Type B pancreatic cell (in vitro differentiated cells): ENCODE measurements at regions not wholly inside any gene's neighbourhood (a gene's known extent, or its start where the extent isn't known, plus 50 kb on each side); places are given as distances from the start of the nearest gene placed in this dataset.
A peak's percentile ranks its signal among the peaks of the same experiment; 100 is the strongest.

ENCODE experiments used
- DNase-seq: peaks from one replicate; pipeline ENCODE4 v3.0.0; 2021; ENCODE audit warnings: mixed read lengths; ENCODE audit not compliant: unreplicated experiment; ENCODE audit errors: extremely low spot score
- H3K27ac Mint-ChIP-seq: 2 replicates; pipeline ENCODE4 v1.8.0; 2021; ENCODE audit warnings: mild to moderate bottlenecking, mixed read lengths
- H3K27me3 Mint-ChIP-seq: 2 replicates; pipeline ENCODE4 v1.8.0; 2021; ENCODE audit warnings: mixed read lengths
- H3K36me3 Mint-ChIP-seq: 2 replicates; pipeline ENCODE4 v1.8.0; 2021; ENCODE audit warnings: mixed read lengths
- H3K4me1 Mint-ChIP-seq: one replicate; pipeline ENCODE4 v1.8.0; 2021; ENCODE audit warnings: mixed read lengths; ENCODE audit not compliant: unreplicated experiment
- H3K4me3 Mint-ChIP-seq: 2 replicates; pipeline ENCODE4 v1.8.0; 2021; ENCODE audit warnings: mild to moderate bottlenecking, mixed read lengths
- H3K9me3 Mint-ChIP-seq: 2 replicates; pipeline ENCODE4 v1.8.0; 2021; ENCODE audit warnings: mixed read lengths
- CTCF ChIP-seq: fragments of 200-600 bp; sonication (generic); conservative IDR thresholded peaks from 2 replicates; pipeline ENCODE4 v1.5.0; 2021; ENCODE audit warnings: antibody characterized with exemption, mild to moderate bottlenecking

GRCh38 chr2:47664817-47665216 lies 94.0 kb upstream of the KCNK12 start:
- Mint-ChIP-seq H3K36me3 (no peaks in the 10 kb centered on the region), H3K4me3 (no peak overlapping the region), H3K27ac (no peak overlapping the region), H3K4me1 (peaks cover 13% of the 10 kb centered on the region), H3K9me3 (no peaks in the 10 kb centered on the region), H3K27me3 (no peaks in the 10 kb centered on the region)
- DNase-seq = no peak
- no peak for TF ChIP-seq CTCF

DNA sequence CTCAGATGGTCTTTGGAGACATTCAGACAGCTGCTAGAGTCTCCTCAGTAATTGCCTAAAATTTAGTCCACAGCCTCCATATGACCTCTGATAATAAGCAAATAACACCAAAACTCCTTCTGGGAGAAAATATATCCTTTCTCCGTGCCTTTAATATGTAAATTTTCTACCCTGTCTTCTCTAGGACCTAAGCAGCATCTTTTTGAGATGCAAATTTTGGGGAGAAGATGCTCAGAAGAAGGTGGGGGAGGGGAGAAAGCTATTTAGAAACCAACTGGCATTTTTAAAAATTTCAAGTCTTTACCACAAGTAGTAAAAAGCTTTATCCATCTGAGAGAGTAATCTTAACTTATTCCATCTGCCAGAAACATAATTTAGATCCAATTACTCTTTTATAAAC lies 91.8 kb upstream of the KCNK12 start:
- no peak for DNase-seq
- Mint-ChIP-seq H3K36me3 (no peaks in the 10 kb centered on the region), H3K9me3 (no peaks in the 10 kb centered on the region), H3K27me3 (no peaks in the 10 kb centered on the region), H3K4me1 (peaks cover 13% of the 10 kb centered on the region), H3K27ac (peak overlapping the region; percentile 69), H3K4me3 (no peak overlapping the region)
- TF ChIP-seq CTCF = no peak

GRCh38 chr2:47661310-47661709 lies 90.5 kb upstream of the KCNK12 start:
- no peak overlapping the region for H3K4me3 Mint-ChIP-seq
- no peaks in the 10 kb centered on the region for H3K36me3 Mint-ChIP-seq

GRCh38 chr2:47660168-47660567 lies 89.4 kb upstream of the KCNK12 start:
- Mint-ChIP-seq H3K36me3 (no peaks in the 10 kb centered on the region), H3K27me3 (no peaks in the 10 kb centered on the region), H3K27ac (no peak overlapping the region), H3K4me1 (peaks cover 9% of the 10 kb centered on the region), H3K4me3 (no peak overlapping the region), H3K9me3 (no peaks in the 10 kb centered on the region)
- DNase-seq = no peak
- no peak for TF ChIP-seq CTCF

More at GRCh38 chr2:47661310-47661709, 90.5 kb upstream of the KCNK12 start:
- peaks cover 9% of the 10 kb centered on the region for H3K4me1 Mint-ChIP-seq
- no peak overlapping the region for H3K27ac Mint-ChIP-seq
- no peak for DNase-seq
- H3K27me3 Mint-ChIP-seq = no peaks in the 10 kb centered on the region
- TF ChIP-seq CTCF = no peak
- no peaks in the 10 kb centered on the region for H3K9me3 Mint-ChIP-seq

- DNase-seq = no peak
- peaks cover 19% of the 10 kb centered on the region for H3K4me1 Mint-ChIP-seq
- no peaks in the 10 kb centered on the region for H3K36me3 Mint-ChIP-seq
Measured at GRCh38 chr2:47658646-47659320, 88.0 kb upstream of the KCNK12 start.

More at GRCh38 chr2:47658646-47659320, 88.0 kb upstream of the KCNK12 start:
- Mint-ChIP-seq H3K27me3 (no peaks in the 10 kb centered on the region), H3K9me3 (no peaks in the 10 kb centered on the region), H3K27ac (no peak overlapping the region), H3K4me3 (no peak overlapping the region)
- no peak for TF ChIP-seq CTCF
